Hematopoietic multipotent progenitor cell (in vitro differentiated cells): ENCODE measurements at regions not wholly inside any gene's neighbourhood (a gene's known extent, or its start where the extent isn't known, plus 50 kb on each side); places are given as distances from the start of the nearest gene placed in this dataset.

Experiments used
- DNase-seq, 3 donors: peaks; one replicate each; pipeline ENCODE4 v3.0.0-alpha.2; 2011 to 2015; ENCODE audit warnings: low read depth in 2 of 3, low spot score in 2 of 3

DNA sequence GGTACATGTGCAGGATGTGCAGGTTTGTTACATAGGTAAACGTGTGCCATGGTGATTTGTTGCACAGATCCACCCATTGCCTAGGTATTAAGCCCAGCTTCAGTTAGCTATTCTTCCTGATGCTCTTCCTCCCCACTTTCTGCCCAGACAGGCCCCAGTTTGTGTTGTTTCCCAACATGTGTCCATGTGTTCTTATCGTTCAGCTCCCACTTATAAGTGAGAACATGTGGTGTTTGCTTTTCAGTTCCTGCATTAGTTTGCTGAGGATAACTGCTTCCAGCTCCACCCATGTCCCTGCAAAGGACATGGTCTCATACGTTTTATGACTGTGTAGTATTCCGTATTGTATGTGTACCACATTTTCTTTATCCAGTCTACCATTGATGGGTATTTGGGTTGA, 251.7 kb upstream of the NOVA1 start:
- DNase-seq: no peak

DNA sequence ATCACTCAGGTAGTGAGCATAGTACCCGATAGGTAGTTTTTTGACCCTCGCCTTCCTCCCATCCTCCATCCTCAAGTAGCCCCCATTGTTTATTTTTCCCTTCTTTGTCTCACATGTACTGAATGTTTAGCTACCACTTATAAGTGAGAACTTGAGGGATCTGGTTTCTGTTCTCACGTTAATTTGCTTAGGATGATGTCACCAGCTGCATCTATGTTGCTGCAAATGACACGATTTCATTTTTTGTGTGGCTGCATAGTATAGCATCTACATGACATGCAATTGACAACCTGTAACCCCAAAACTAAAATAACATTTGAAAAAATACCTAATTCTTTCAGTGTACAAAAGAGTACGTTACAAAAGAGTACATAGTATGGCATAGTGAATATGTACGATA, 254.0 kb upstream of the NOVA1 start:
- DNase-seq: no peak

DNA sequence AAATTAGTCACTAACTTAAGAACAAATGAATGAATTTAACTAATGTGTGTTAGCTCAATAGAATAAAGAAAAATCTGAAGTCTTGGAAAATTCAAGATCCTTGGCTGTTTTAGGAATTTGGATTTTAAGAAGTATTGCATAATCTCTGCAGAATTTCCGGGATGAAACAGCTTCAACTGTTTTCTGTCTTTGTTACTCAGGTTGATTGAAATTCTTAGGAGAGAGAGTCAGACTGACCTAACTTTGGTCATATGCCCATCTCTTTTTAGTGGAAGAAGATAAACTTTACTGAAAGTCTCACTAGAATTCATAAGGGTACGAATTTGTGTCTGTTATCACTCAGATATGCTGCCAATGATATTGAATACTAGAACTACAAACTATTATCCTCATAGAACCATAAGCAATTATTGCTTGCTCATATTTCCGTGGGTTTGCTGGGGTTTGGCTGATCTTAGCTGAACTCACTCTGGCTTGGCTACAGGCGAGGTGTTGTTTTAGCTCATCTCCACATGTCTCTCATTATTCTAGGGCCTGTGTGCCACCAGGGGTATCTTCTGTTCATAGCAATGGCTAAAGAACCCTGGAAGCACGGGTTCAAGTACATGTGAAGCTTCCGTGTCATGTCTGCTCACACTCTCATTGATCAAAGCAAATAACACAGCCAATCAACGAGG, 257.4 kb upstream of the NOVA1 start:
- no peak for DNase-seq

DNA sequence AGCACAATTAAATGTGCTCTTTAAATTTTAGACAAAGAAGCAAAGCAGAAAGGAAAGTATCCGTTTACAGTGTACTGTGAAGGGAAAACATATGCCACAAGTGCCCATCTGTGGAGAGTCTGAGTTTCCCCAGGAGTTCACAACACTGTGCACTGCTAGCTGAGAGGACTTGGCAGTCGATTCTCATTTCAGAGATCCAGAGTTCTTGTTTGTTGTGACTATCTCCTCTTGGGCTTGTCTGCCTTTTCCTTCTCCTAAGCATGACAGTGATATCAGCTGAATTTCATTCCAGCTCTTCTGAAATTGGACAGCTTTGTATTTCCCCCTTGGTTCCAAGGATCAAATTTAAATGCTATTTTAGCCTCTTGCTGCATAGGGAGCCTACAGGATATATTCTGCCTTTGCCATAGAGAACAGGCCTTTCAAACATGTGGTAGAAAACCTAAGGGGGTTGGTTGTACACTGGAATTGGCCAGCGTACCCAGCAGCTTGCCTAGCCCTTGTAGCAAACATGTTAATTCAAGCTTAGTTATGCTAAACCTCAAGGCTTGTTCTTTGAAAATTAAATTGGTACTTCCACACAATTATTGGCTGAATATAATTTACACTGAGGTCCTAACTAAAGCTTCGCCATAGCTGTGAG, 259.2 kb upstream of the NOVA1 start:
- no peak for DNase-seq

DNA sequence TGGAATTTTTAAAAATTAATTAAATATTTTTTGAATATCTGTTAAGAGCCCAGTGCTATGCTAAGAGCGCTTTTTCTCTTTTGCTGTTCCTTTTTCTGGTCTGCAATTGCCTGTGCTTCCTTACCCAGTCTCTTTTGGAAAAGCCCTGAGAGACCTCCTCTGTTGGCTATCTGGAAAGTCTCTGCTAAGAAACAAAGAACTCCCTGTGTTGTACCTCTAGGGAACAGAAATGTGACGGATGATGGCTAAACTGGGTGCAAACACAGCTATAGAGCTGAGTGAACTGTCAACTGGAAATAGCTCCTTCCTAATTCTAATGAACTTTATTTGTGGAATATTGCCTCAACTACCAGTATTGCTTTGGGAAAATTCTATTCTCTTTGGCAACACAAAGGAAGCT, 261.6 kb upstream of the NOVA1 start:
- DNase-seq: no peak

DNA sequence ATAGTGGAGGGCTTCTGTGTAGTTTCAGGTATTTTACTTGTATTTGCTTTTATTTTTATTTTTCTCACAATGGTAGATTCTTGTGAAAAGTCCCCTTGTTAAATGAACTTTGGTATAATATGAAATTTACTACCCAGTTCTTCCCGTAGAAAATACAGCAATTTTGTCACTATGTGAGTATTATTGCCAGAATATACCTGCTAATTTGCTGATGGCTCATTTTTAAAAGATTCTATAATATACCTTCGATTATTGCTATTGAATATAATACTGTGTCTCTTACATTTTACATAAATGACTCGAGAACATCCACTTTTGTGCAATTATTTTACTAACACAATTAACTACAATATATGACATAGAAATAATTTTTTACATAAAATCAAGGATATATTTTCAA, 262.3 kb upstream of the NOVA1 start:
- DNase-seq: no peak

DNA sequence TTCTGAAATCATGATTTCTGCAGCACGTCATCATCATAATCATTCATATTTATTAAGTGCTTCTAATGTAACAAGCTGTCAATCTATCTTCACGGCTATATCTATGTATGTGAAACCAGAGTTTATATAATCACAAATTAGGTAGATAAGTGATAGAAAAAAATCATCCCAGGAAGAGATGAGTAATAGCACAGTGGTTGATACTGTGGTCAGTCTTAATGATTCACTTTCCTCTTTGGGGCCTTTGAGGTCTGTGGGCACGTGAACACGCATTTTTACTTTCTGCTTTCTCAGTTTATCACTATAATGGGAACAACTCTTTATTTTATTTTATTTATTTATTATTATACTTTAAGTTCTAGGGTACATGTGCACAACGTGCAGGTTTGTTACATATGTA, 265.9 kb upstream of the NOVA1 start:
- no peak for DNase-seq

DNA sequence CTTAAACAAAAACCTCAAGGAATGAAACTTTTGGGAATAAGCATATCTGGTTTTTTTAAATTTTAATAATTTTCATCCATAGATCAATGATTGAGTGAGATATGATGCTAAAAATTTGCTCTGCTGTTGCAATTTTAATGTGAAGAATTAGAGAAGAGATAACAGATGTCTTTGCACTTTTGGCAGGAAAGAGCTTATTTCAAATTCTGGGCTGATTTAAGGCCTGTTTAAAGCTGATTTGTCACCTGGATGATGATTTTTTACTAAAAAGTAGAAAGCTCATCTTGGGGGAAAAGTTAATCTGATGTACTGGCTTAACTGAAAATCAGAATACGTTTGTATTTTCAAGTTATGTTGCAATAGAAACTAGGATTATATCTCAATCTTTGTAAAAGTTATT, 268.9 kb upstream of the NOVA1 start:
- DNase-seq: no peak

DNA sequence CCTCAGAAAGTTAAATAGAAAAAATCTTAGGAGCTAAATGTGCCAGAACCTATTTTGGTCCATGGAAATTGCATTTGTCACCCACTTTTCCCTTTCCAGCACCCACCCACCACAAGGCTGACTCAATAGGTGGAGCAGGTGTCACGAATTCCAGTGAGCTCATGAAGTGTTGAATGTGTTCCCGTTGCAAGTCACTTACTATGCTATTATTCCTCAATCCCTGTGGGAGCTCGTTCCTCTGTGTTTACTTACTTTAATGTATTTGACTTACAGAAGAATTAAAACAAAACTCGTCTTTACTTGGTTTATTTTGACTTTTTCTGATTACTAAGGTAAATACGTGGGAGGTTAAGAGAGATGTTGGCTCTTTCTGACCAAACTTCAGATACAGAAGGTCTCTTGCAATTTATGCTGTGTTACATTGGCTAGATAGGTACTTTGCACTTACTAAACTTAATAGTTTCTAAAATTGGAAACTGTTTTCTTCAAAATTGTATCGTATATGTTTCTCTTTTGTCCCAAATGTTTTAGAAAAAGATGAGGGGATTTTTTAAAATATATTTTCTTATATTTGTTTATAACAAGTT, 269.4 kb upstream of the NOVA1 start:
- no peak for DNase-seq

DNA sequence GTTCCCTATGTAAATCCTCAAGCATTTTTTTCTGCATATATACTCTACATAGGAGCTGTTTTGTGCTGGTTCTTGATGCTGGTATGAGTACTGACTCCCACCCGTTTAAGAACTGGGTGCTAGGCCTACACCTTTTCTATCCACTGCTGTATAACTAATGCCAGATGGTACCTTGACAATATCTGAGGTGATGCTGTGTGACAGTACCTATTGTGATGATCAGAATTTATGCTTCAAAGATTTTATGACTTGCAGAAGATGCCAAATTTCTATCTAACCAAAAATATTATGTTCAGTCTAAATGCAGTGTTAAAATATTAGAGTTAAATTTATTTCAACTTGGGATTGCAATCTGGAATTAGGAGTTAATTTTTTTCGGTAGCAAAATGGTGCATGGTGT, 272.3 kb upstream of the NOVA1 start:
- DNase-seq: no peak

DNA sequence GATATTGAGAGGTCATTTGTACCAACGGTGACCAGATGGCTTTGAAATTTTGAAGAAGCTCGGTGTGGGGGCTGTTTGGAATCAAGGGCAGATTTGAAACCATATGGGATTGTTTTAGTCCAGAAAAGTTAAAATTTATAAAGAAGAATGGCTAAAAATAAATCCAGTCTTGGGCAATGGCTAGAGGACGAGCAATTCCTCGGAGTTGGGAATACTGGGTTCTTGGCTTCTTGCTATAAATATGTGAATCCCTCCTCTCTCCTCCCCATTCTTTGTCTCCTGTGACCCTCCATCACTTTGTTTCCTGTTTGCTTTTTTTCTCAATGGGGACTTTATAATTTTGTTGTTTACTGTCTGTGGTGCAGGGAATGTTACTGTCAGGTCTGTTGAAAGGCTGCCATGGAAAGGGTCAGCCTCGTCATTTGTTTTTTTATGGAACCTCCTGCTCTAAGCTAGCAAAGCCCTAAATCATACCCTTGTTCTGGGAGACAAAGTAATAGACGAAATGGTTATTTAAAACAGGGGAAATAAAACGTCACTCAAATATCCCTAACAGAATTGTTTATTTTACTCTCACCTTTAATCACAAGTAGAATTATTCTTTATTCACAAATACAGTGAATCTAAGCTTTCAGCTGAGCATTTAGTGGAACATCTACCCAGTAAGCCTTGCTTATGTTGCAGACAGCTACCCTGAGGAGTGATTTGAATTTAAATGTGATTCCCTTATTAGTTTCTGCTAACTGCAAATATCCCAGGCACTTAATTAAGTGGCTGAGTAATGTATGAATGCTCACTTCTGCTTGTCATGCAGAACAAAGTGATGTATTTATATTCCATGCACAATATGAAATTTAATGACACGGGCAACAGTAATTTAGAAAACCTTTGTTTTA, 273.1 kb upstream of the NOVA1 start:
- DNase-seq: no peak

DNA sequence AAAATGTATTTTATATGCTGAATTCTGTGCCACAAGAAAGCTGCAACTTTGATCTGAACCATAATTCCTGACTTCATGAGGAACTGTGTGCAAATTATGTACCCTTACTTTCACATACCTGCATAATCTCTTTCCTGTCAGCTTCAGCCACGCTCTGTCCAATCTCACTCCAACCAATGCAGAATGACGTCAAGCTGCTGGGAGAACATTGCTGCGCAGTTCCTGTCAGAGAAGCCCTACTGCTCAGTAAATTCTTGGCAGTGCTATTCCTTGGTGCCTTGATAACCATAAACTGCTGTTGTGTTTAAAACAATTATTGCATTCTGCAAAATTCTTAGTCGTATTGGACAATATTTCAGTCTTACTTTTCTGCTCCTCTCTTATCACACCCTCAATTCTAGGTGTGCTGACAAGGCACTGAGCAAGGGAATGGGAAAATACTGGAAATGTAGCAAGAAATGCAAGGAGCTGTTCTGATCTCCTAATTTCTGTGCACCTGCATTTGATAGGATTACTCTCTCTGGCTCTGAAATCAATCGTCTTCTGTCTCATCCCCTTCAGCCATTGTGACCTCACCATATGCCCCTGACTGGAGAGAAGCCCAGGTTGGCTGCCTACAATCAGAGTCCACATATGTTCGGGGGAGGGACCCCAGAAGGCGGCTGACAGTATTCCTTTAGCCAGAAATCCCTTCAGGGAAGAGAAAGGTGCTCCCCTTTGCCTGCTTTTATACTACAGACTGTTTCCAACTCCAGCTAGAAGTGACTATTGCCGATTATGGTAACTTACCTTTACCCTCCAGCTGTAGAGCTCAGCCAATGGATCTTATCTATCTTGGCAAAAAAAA, 274.9 kb upstream of the NOVA1 start:
- DNase-seq: no peak

DNA sequence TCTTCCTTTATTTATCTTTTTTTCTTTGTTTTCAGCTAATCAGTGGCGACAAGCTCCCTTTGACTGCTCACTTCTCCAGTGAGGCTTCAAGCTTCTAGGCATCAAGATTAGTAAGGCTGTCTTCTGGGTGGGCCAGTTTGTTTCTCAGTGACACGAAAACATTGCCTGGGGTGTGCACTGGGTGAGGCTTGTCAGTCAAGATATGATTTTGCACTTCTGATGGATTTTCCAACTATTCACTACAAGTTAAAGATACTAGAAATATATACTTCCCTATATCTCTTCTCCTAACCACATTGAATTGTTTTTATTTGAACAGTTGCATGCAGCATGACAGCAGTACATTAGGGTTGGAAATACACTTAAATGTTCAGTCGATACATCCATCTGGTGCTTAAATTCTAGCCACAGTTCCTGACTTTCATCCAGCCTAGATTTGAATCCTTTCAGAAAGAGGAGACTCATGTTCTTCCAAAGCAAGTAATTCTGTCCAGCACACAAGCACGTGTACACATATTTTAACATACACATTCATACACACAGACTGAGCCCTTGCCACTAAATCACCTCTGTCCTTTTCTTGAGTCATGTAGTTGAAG, 275.6 kb upstream of the NOVA1 start:
- DNase-seq: no peak

DNA sequence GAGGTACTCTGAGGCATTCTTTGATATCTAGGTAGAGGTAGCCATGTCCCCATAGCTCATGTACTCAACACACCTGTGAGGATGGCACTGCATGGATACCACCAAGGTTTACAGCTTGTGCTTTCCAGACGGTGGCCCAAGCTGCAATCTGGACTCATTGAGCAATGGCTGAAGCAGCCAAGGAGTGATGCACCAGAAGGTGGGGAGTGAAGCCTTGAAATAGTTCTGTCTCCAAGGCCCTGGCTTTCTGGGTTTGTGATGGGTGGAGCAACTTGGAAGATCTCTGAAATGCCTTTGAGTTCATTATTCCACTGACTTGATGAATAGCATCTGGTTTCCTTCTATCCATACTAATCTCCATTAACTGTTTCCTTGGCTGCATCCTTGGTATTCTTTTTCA, 290.0 kb upstream of the NOVA1 start:
- DNase-seq: no peak

DNA sequence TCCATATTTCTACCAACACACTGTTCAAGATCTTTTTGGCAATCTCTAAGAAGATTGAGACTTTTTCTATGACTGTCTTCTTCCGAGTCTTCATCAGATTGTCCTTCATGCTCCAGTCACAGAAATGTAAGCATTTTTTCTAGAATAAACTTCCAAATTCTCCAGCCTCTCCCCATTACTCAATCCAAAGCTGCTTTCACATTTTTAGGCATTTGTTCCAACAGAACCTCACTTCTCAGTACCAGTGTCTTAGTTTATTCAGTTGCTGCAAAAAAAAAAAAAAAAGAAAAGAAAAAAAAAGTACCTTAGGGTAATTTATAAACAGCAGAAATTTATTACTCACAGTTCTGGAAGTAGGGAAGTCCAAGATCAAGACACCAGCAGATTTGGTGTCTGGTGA, 290.8 kb upstream of the NOVA1 start:
- DNase-seq: no peak

DNA sequence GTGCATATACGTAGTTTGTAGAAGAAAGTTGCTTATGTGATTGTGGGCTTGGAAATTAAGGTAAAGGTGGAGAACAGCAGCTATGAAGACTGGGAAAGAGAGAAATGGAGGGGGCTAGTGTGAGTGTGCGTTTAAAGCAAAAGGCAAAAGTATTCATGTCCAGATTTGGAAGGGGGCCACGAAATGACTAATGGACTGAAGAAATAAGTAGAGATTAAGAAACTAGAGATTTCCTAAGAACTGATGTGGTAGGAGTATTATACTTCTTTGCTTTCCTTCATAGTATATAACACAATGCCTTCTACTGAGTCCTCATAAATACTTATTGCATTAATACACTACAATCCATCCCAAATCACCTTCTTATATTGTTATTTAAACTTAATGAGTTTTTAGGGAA, 298.6 kb upstream of the NOVA1 start:
- DNase-seq: no peak

DNA sequence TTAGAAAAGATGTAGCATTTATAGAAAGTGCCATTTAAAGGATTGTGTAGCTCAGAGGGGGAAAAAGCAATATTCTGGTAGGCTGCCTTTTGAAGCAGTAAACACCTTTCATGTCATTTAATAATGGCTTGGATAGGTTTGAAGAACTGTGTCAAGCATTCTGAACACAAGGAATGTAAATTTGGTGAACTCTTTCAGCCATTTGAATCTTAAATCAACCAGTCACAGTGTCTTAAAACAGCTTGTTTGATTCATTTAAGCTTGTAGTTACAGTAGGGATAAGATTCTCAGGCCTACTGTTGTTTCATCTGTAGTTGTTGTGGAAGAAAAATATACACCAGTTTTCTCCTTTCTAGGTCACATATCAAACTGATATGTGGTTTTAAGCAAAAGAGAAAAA, 299.4 kb upstream of the NOVA1 start:
- DNase-seq: no peak

DNA sequence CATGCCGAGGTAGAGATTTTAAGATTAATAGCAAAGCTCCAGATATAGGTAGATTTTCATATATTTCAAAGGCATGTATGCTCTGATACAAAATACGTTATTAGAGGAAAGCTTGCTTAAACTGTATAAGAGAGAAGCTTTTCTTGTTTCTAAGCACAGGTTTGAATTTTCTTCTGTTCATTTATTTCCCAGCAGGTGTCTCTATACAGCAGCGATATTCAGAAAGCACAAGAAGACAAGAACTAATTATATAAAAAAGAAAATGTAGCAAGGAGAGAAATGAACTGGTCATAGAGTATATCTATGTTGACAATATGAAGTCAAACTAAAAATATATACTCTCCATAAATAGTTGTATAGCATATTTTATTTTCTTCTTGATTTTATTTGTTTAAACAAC, 307.4 kb upstream of the NOVA1 start:
- no peak for DNase-seq

DNA sequence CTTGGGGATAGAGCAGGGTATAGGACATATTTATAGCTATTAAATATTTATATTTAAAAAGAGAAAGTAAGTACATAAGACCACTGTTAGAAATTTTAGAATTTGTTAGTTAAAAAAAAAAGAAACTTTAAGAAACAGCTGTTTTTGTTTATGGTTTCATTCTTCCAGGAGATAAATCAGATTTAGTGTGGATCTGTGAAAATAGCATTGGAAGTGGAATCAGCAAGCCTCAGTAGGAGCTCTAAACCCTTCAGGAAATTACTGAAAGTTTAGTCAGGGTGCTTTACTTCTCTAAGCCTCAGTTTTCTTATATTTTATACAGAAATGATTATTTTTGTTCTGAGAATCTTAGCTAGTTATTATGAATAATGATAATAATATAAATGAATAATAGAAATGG, 316.0 kb upstream of the NOVA1 start:
- no peak for DNase-seq

DNA sequence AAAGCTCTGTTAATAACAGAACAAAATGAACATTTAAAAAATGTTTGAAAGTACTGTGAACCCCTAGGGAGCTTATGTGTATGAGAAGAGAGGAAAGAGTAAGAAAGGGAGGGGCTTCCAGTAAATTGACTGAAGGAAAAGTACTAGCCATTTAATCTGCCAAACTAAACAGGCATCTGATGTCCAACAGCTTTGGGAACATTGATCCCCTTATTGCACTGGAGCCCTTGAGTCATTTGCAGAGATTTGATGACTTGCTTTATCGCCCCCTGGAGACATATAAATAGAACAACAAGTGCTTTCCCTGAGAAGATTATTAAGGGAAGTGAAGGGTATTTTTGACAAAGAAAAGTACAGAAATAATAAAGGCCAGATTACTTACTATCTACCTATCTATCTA, 319.3 kb upstream of the NOVA1 start:
- no peak for DNase-seq
